H54 (cell line): ENCODE measurements at regions not wholly inside any gene's neighbourhood (a gene's known extent, or its start where the extent isn't known, plus 50 kb on each side); places are given as distances from the start of the nearest gene placed in this dataset.

Source experiments
- DNase-seq: peaks from one replicate; pipeline ENCODE4 v3.0.0; 2011; ENCODE audit warnings: low spot score, mixed read lengths; ENCODE audit not compliant: insufficient read length
- FAIRE-seq: peaks from 3 replicates; lab custom pipeline; 2011; peaks lifted over from hg19 to GRCh38; lab: Jason Lieb, UNC
- POLR2A ChIP-seq: IDR thresholded peaks from 2 replicates; pipeline ENCODE4 v1.6.1; 2011; ENCODE audit warnings: low read depth, mild to moderate bottlenecking, low read length

DNA sequence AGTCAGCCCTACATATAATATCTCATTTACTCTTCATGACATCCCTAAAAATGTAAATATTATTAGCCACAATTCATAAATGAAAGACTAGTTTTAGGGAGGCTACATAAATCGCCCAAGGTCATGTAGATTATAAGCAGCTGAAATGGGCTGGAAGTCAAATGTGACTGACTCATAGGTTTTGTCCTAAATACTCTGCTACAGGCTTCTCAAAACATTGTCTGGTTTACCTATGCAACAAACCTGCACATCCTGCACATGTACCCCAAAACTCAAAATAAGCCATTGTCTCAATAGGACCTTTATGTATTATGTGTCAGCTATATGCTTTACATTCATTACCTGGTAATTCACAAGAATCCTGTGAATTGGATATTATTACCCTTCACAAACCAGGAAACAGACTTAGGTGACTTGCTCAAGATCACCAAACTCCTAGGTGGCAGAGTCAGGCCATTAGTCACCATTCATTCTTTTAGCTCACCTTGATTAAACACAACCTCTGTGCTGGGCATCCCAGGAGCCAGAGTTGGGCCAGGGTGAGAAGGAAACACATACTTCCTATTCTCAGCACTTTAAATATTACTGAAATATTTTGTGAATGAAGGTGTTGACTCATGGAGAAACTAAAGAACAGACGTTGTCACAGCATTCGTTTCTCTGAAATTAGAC is 69.4 kb upstream of the CPO start:
- FAIRE-seq (no peak), DNase-seq (no peak)
- TF ChIP-seq POLR2A = no peak

- DNase-seq = no peak
- TF ChIP-seq POLR2A = no peak
- no peak for FAIRE-seq
Measured at GRCh38 chr2:206873423-206873822, 65.9 kb upstream of the CPO start.

DNA sequence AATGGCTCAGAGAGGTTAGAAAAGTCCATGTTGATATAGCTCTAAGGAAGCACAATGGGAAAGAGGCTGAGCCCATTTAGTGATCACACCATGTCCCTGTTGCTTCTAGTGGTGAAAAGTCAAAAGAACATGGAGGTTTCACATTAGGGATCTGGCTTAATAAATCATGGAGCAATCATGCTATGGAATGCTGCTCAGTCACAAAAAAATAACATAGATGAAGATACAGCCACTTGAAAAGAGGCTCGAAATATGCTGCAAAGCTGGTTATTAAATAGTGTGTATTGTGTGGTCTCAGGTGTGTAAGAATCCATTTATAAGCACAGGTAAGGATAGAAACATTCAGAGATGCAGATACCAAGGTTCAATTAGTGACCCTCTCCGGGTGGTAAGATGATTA is 63.6 kb upstream of the CPO start:
- no peak for DNase-seq
- no peak for TF ChIP-seq POLR2A
- no peak for FAIRE-seq

DNA sequence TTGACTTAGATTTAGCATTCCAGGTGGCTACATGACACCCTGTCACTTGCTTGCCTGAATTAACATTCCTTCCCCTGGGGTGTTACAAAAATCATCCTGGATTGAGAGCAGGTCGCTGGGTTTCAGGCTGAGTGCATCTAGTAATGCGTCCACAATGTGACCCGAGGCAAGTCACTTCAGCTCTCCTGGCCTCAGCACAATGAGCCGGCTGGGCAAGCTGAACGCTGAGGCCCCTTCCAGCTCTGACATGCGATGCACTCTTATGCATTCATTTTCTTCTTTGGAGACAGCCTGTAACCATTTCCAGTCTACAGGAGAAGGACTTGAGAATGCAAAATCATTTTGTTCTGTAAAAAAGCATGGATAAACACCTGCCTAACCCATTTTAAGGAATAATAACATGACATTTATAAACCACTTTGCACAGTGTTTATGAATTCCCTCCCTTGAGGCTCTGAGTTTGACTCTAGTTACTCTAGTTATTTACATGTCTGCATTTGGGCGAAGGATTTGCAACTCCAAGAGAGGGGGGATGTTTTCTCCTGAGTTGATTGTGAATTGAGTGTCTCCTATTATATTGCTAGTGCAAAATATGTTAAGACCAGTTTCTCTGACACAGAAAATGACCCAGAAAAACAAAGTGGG is 63.0 kb upstream of the CPO start:
- DNase-seq (no peak), FAIRE-seq (no peak)
- no peak for TF ChIP-seq POLR2A

DNA sequence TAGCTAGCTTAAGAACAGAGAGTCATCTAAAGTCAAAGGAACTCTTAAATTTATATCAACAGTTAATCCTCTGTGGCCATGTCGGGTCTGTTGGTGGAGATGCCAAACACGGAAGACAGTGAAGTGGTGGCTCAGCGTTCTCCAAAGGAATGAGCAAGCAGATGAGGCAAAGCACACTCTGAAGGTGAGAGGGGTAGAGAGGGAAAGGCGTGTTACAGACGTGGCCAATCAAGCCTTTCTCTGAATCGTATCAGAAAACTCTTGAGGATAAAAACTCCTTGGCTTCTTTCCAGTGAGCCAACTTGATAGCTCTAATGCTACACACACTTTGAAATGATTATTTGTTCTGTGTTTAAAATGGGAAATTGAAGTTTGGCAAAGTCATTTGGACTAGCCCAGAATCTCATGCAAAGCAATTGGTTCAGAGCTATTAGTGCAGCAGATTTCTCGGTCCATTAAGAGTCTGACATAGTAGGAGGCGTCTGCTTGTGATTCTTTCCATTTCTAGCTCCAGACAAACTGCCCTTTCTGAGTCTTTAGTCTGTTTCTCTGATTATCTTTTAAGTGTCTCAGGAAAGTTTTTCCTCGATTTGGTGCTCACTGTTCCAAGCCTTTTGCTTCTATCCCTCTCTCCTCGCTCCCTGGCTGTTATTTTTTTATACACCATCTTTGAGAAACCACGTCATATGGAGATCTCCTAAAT is 57.5 kb upstream of the CPO start:
- TF ChIP-seq POLR2A = no peak
- DNase-seq (no peak), FAIRE-seq (no peak)

DNA sequence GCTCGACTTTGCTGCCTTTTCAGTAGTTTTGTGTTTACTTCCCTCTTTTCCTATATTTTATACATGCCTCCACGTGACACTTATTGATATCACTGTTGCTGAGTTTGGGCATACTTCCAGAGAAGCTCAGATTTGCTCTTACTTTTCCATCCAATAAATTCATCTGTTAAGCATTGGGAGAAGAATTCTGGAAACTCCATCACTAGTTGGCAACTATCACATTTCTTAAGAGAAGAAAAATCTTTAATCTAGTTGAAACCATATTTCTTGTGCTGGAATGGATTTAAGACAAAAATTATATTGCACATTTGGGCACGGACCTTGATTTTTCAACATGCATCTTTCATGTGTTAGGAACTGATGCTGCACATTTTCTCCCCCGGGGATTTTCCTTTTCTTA is 52.6 kb upstream of the CPO start:
- DNase-seq = no peak
- FAIRE-seq = no peak
- TF ChIP-seq POLR2A = no peak

GRCh38 chr2:206887745-206888144 is 51.6 kb upstream of the CPO start:
- TF ChIP-seq POLR2A = no peak
- FAIRE-seq (no peak), DNase-seq (no peak)
